ENCODE measurements at regions not wholly inside any gene's neighbourhood (a gene's known extent, or its start where the extent isn't known, plus 50 kb on each side); places are given as distances from the start of the nearest gene placed in this dataset.

- 64 to 70% methylated on average over 11 of the region's 11 CpGs for WGBS, 2 donors
- Histone ChIP-seq H3K27me3 (peaks cover 0 to 20% (median 0%) of the 10 kb centered on the region in 3 donors), H3K4me3 (no peak overlapping the region), H3K36me3 (no peaks in the 10 kb centered on the region), H3K9me3 (no peaks in the 10 kb centered on the region), H3K27ac (no peak overlapping the region), H3K4me1 (no peaks in the 10 kb centered on the region)
- DNase-seq = peak; percentile 17
- TF ChIP-seq, protein P1, sequence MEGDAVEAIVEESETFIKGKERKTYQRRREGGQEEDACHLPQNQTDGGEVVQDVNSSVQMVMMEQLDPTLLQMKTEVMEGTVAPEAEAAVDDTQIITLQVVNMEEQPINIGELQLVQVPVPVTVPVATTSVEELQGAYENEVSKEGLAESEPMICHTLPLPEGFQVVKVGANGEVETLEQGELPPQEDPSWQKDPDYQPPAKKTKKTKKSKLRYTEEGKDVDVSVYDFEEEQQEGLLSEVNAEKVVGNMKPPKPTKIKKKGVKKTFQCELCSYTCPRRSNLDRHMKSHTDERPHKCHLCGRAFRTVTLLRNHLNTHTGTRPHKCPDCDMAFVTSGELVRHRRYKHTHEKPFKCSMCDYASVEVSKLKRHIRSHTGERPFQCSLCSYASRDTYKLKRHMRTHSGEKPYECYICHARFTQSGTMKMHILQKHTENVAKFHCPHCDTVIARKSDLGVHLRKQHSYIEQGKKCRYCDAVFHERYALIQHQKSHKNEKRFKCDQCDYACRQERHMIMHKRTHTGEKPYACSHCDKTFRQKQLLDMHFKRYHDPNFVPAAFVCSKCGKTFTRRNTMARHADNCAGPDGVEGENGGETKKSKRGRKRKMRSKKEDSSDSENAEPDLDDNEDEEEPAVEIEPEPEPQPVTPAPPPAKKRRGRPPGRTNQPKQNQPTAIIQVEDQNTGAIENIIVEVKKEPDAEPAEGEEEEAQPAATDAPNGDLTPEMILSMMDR (IDR thresholded peaks at IDR 0.05) = no peak
- TF ChIP-seq POLR2A (IDR thresholded peaks at IDR 0.05) (no peak), EP300 (IDR thresholded peaks at IDR 0.05) (no peak), POLR2AphosphoS5 (IDR thresholded peaks at IDR 0.05) (no peak)
- intact Hi-C loops (cut with DNase I) = no loop called here
These were observed 195.8 kb downstream of the UQCRFS1 start for GRCh38 chr19:29016926-29017760.

DNA sequence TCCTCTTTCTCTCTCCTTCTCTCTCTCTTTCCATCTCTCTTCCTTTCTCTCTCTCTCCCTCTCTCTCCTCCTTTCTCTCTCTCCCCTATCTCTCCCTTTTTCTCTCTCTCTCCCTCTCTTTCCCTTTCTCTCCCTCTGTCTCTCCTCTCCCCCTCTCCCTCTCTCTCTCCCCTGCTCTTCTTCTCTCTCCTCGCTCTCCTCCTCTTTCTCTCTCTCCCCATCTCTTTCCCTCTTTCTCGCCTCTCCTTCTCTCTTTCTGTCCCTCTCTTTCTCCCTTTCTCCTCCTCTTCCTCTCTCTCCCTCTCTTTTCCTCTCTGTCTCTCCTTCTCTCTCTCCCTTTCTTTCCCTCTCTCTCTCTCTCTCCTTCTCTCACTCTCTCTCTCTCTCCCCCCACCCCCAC is 196.6 kb downstream of the UQCRFS1 start:
- peaks cover 0 to 20% (median 0%) of the 10 kb centered on the region in 3 donors for H3K27me3 ChIP-seq
- no peak for DNase-seq
- 83 to 87% methylated on average over 2 of the region's 2 CpGs for WGBS, 2 donors

GRCh38 chr19:29015569-29015968 is 197.4 kb downstream of the UQCRFS1 start:
- intact Hi-C loops (cut with DNase I) = no loop called here

More for the DNA sequence above, 196.6 kb downstream of the UQCRFS1 start:
- Histone ChIP-seq H3K27ac (no peak overlapping the region), H3K4me3 (no peak overlapping the region), H3K36me3 (no peaks in the 10 kb centered on the region), H3K4me1 (no peaks in the 10 kb centered on the region), H3K9me3 (no peaks in the 10 kb centered on the region)
- TF ChIP-seq POLR2A (IDR thresholded peaks at IDR 0.05) (no peak), POLR2AphosphoS5 (IDR thresholded peaks at IDR 0.05) (no peak), EP300 (IDR thresholded peaks at IDR 0.05) (no peak)
- TF ChIP-seq, protein P1 (IDR thresholded peaks at IDR 0.05) = no peak
- intact Hi-C loops (cut with DNase I) = no loop called here

DNA sequence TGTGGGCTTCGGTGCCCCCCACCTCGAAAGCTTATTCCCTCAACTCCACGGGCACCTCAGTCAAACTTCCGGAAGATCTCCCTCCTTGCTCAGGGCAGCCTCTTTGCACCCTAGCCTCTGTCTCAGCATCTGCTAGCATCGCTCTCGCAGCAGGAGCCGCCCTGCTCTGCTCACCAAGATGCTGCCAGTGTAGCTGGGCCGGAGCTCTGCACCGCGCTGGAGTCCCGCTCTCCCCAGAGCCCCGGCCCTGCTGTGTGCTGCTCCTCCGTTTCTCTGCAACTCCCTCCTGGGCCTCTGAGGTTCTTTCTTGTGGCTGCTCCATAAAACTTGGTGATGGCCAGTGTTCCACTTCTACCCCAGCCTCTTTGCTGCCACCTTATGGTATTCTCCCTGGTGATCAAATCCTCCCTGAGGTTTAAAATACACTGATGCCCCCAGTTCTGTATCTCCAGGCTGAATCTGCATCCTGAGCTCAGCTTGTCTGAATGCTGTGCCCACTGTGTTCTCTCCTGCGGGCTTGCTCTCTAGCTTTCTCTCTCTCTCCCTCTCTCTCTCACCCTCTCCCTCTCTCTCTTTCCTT is 198.0 kb downstream of the UQCRFS1 start:
- WGBS, 2 donors = 77 to 78% methylated on average over 14 of the region's 14 CpGs
- TF ChIP-seq EP300 (IDR thresholded peaks at IDR 0.05) (no peak), POLR2AphosphoS5 (IDR thresholded peaks at IDR 0.05) (no peak), POLR2A (IDR thresholded peaks at IDR 0.05) (no peak)
- TF ChIP-seq, protein P1 (IDR thresholded peaks at IDR 0.05) = no peak
- H3K4me3 ChIP-seq = no peak overlapping the region
- no peaks in the 10 kb centered on the region for H3K9me3 ChIP-seq
- DNase-seq = no peak
- H3K4me1 ChIP-seq = no peaks in the 10 kb centered on the region
- intact Hi-C loops (cut with DNase I) = no loop called here
- peaks cover 0 to 20% (median 0%) of the 10 kb centered on the region in 3 donors for H3K27me3 ChIP-seq
- H3K36me3 ChIP-seq = no peaks in the 10 kb centered on the region
- H3K27ac ChIP-seq = no peak overlapping the region

More at GRCh38 chr19:29015569-29015968, 197.4 kb downstream of the UQCRFS1 start:
- H3K27me3 ChIP-seq = peaks cover 0 to 20% (median 0%) of the 10 kb centered on the region in 3 donors
- no peak for TF ChIP-seq EP300 (IDR thresholded peaks at IDR 0.05)
- TF ChIP-seq POLR2A (IDR thresholded peaks at IDR 0.05) = no peak
- TF ChIP-seq, protein P1 (IDR thresholded peaks at IDR 0.05) = no peak
- no peak for TF ChIP-seq POLR2AphosphoS5 (IDR thresholded peaks at IDR 0.05)
- no peak for DNase-seq
- H3K9me3 ChIP-seq = no peaks in the 10 kb centered on the region
- no peak overlapping the region for H3K4me3 ChIP-seq
- H3K4me1 ChIP-seq = no peaks in the 10 kb centered on the region
- no peak overlapping the region for H3K27ac ChIP-seq
- H3K36me3 ChIP-seq = no peaks in the 10 kb centered on the region

Measured in sigmoid colon (tissue), 6 donors.